ENCODE measurements at regions not wholly inside any gene's neighbourhood (a gene's known extent, or its start where the extent isn't known, plus 50 kb on each side); places are given as distances from the start of the nearest gene placed in this dataset.

GRCh38 chr14:22025879-22026278, 352.3 kb upstream of the OR4E1 start:
- DNase-seq: no peak
- Histone ChIP-seq H3K27ac (no peak overlapping the region), H3K9me3 (no peaks in the 10 kb centered on the region), H3K4me3 (no peak overlapping the region), H3K36me3 (ENCODE audit: low read depth, missing control alignments) (no peaks in the 10 kb centered on the region), H3K27me3 (no peaks in the 10 kb centered on the region), H3K4me1 (no peaks in the 10 kb centered on the region)
- intact Hi-C loops (cut with DNase I; ENCODE audit: low total_unique reads): no loop called here
- 80 to 90% methylated on average over 1 of the region's 1 CpG for WGBS, 2 donors
- TF ChIP-seq POLR2A (IDR thresholded peaks at IDR 0.05) (no peak), CTCF (IDR thresholded peaks at IDR 0.05) (no peak)

DNA sequence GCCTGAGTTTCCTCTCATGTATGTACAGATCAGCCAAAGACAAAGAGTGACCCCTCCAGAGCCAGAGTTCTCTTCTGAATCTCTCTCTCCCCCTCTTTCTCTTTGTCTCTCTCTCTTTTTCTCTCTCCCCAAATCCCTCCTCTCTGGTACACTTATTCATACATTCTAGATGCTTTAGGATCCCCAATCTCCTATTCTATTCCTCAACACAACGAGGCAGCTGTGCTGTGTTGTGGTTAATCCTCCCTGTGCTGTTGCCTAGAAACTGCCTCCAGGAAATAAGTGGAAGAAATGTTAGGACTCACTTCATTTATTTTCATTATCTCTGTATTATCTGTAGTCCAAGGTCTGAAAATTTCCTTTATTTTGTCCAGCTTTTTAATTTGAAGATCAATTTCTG, 350.5 kb upstream of the OR4E1 start:
- WGBS, 2 donors: 36 to 55% methylated on average over 1 of the region's 1 CpG
- no peak for TF ChIP-seq CTCF (IDR thresholded peaks at IDR 0.05)
- TF ChIP-seq POLR2A (IDR thresholded peaks at IDR 0.05): no peak
- no peak overlapping the region for H3K27ac ChIP-seq

GRCh38 chr14:22018890-22019289, 345.3 kb upstream of the OR4E1 start:
- Histone ChIP-seq H3K9me3 (no peaks in the 10 kb centered on the region), H3K4me3 (no peak overlapping the region), H3K4me1 (no peaks in the 10 kb centered on the region), H3K27ac (no peak overlapping the region), H3K27me3 (no peaks in the 10 kb centered on the region), H3K36me3 (ENCODE audit: low read depth, missing control alignments) (no peaks in the 10 kb centered on the region)
- WGBS, 2 donors: 91 to 96% methylated on average over 1 of the region's 1 CpG
- intact Hi-C loops (cut with DNase I; ENCODE audit: low total_unique reads): no loop called here
- DNase-seq: no peak
- TF ChIP-seq CTCF (IDR thresholded peaks at IDR 0.05) (no peak), POLR2A (IDR thresholded peaks at IDR 0.05) (no peak)

More for the DNA sequence above, 350.5 kb upstream of the OR4E1 start:
- Histone ChIP-seq H3K4me1 (no peaks in the 10 kb centered on the region), H3K36me3 (ENCODE audit: low read depth, missing control alignments) (no peaks in the 10 kb centered on the region), H3K27me3 (no peaks in the 10 kb centered on the region), H3K4me3 (no peak overlapping the region), H3K9me3 (no peaks in the 10 kb centered on the region)
- DNase-seq: no peak
- intact Hi-C loops (cut with DNase I; ENCODE audit: low total_unique reads): no loop called here

- Histone ChIP-seq H3K4me3 (no peak overlapping the region), H3K27ac (no peak overlapping the region), H3K27me3 (no peaks in the 10 kb centered on the region), H3K9me3 (no peaks in the 10 kb centered on the region), H3K4me1 (no peaks in the 10 kb centered on the region), H3K36me3 (ENCODE audit: low read depth, missing control alignments) (no peaks in the 10 kb centered on the region)
- no peak for TF ChIP-seq POLR2A (IDR thresholded peaks at IDR 0.05)
- no peak for TF ChIP-seq CTCF (IDR thresholded peaks at IDR 0.05)
- 57 to 78% methylated on average over 2 to 3 of the region's 3 CpGs for WGBS, 2 donors
- intact Hi-C loops (cut with DNase I; ENCODE audit: low total_unique reads): no loop called here
- no peak for DNase-seq
These were observed 338.8 kb upstream of the OR4E1 start for GRCh38 chr14:22012452-22012851.

DNA sequence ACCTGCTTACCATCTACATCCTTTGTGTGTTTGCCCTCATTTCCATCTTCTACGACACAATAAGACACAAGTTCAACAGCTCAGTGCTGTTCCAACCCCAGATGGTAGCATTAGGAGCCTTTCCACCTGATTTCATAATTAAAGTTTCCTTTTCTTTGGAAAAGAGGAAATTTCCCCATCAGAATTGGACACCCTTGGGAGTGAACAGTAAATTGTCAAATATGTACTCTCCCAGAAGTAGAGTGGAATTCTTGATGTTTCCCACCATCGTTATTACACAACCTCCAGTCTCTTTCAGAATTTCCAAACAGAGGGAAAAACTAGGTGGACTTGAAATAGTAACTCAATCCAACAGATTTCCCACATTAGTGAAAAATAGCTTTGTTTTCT, 337.6 kb upstream of the OR4E1 start:
- WGBS, 2 donors: 74 to 86% methylated on average over 2 of the region's 2 CpGs
- Histone ChIP-seq H3K9me3 (no peaks in the 10 kb centered on the region), H3K27me3 (no peaks in the 10 kb centered on the region), H3K36me3 (ENCODE audit: low read depth, missing control alignments) (no peaks in the 10 kb centered on the region), H3K27ac (no peak overlapping the region), H3K4me3 (no peak overlapping the region), H3K4me1 (no peaks in the 10 kb centered on the region)
- no peak for DNase-seq
- intact Hi-C loops (cut with DNase I; ENCODE audit: low total_unique reads): no loop called here
- TF ChIP-seq POLR2A (IDR thresholded peaks at IDR 0.05) (no peak), CTCF (IDR thresholded peaks at IDR 0.05) (no peak)
